ENCODE measurements at regions not wholly inside any gene's neighbourhood (a gene's known extent, or its start where the extent isn't known, plus 50 kb on each side); places are given as distances from the start of the nearest gene placed in this dataset.

DNA sequence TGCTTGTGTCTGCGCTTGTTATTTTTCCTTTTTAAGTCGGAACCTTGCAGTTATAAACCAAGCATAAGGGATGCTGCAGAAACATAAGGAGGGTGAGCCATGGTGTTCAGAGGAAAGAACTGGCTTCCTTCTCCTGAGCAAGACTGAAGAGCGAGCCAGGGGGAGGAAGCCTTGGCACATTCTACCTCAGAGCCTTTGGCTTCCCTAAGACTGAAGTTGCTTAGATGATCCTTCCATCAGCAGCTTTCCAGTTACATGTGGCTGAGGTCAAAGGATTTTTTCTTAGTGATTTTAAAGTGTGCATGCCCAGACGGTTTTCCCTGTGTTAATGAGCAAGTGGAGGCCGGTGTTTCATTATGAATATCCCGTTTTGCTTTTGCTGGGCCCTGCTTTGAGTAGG lies 363.8 kb downstream of the DOK5 start:
- TF ChIP-seq ZC3H10 (CRISPR knock-in tag; IDR thresholded peaks at IDR 0.05): no peak
- TF ChIP-seq, protein P1, sequence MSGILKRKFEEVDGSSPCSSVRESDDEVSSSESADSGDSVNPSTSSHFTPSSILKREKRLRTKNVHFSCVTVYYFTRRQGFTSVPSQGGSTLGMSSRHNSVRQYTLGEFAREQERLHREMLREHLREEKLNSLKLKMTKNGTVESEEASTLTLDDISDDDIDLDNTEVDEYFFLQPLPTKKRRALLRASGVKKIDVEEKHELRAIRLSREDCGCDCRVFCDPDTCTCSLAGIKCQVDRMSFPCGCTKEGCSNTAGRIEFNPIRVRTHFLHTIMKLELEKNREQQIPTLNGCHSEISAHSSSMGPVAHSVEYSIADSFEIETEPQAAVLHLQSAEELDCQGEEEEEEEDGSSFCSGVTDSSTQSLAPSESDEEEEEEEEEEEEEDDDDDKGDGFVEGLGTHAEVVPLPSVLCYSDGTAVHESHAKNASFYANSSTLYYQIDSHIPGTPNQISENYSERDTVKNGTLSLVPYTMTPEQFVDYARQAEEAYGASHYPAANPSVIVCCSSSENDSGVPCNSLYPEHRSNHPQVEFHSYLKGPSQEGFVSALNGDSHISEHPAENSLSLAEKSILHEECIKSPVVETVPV (CRISPR knock-in tag; IDR thresholded peaks at IDR 0.05): no peak
- no peak for TF ChIP-seq ISL1 (CRISPR knock-in tag; IDR thresholded peaks at IDR 0.05)
- no peak for TF ChIP-seq SNAI2 (CRISPR knock-in tag; IDR thresholded peaks at IDR 0.05)
- TF ChIP-seq ZFP30 (CRISPR knock-in tag; IDR thresholded peaks at IDR 0.05): no peak
- TF ChIP-seq, protein P2, sequence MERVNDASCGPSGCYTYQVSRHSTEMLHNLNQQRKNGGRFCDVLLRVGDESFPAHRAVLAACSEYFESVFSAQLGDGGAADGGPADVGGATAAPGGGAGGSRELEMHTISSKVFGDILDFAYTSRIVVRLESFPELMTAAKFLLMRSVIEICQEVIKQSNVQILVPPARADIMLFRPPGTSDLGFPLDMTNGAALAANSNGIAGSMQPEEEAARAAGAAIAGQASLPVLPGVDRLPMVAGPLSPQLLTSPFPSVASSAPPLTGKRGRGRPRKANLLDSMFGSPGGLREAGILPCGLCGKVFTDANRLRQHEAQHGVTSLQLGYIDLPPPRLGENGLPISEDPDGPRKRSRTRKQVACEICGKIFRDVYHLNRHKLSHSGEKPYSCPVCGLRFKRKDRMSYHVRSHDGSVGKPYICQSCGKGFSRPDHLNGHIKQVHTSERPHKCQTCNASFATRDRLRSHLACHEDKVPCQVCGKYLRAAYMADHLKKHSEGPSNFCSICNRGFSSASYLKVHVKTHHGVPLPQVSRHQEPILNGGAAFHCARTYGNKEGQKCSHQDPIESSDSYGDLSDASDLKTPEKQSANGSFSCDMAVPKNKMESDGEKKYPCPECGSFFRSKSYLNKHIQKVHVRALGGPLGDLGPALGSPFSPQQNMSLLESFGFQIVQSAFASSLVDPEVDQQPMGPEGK (CRISPR knock-in tag; IDR thresholded peaks at IDR 0.05; ENCODE audit: borderline replicate concordance): no peak
- no peak for TF ChIP-seq ZFP3 (CRISPR knock-in tag; IDR thresholded peaks at IDR 0.05)
- TF ChIP-seq ESRRG (CRISPR knock-in tag; IDR thresholded peaks at IDR 0.05): no peak
- no peak for TF ChIP-seq TCF4 (CRISPR knock-in tag; IDR thresholded peaks at IDR 0.05; ENCODE audit: borderline replicate concordance)
- no peak for TF ChIP-seq ZNF8 (CRISPR knock-in tag; IDR thresholded peaks at IDR 0.05)
- TF ChIP-seq RARB (CRISPR knock-in tag; IDR thresholded peaks at IDR 0.05): no peak

Data from SK-N-SH treated with all-trans-retinoic acid at 6 μM for 48 hours (cell line).